Panc1 (cell line): ENCODE measurements at regions not wholly inside any gene's neighbourhood (a gene's known extent, or its start where the extent isn't known, plus 50 kb on each side); places are given as distances from the start of the nearest gene placed in this dataset.

Experiments used
- ATAC-seq: fragments of 200-7000 bp; cut with Tn5 transposase; 2 replicates; pipeline ENCODE4 v1.9.1; 2020; ENCODE audit warnings: mild to moderate bottlenecking, moderate library complexity
- BruUV-seq: library from RNA; stranded (reverse); fragments of 400-500 nt; replicated peaks from 2 replicates; lab custom pipeline; 2021; lab: Mats Ljungman, UMichigan
- CTCF ChIA-PET: fragments of 300-600 bp; sonication (Branson Sonifier 250); formaldehyde crosslinking; loops from one replicate; lab custom pipeline; 2022; ENCODE audit warnings: antibody characterized with exemption; lab: Charles Lee
- POLR2A ChIA-PET: fragments of 300-600 bp; sonication (Branson Sonifier 250); formaldehyde crosslinking; loops from one replicate; lab custom pipeline; 2022; ENCODE audit warnings: antibody characterized with exemption; lab: Charles Lee
- DNase-seq: peaks from one replicate; pipeline ENCODE4 v3.0.0-alpha.2; 2010; ENCODE audit warnings: low read depth, low spot score
- H3K27ac ChIP-seq: 2 replicates; pipeline ENCODE4 v1.5.1; 2011; ENCODE audit warnings: mild to moderate bottlenecking, low read length, inconsistent platforms
- H3K27me3 ChIP-seq: fragments of 200-500 bp; sonication (Bioruptor generic); 2 replicates; pipeline ENCODE4 v1.6.0; 2014; ENCODE audit warnings: low read length, inconsistent platforms; ENCODE audit not compliant: control insufficient read depth, insufficient read depth
- H3K36me3 ChIP-seq: fragments of 200-500 bp; sonication (Bioruptor generic); 2 replicates; pipeline ENCODE4 v1.5.1; 2014; ENCODE audit warnings: inconsistent platforms, mild to moderate bottlenecking, low read length, moderate library complexity; ENCODE audit not compliant: control insufficient read depth, insufficient read depth
- H3K4me1 ChIP-seq: 2 replicates; pipeline ENCODE4 v1.5.1; 2011; ENCODE audit warnings: inconsistent platforms, mild to moderate bottlenecking, low read length, moderate library complexity; ENCODE audit not compliant: control insufficient read depth, insufficient read depth
- H3K4me3 ChIP-seq, 2 experiments: 2 replicates each; pipeline ENCODE4 v1.5.1; 2011 to 2012; ENCODE audit warnings: low read depth in 2 of 2, low read length in 2 of 2, mild to moderate bottlenecking in 2 of 2, inconsistent platforms in 1 of 2, moderate library complexity in 1 of 2
- H3K9me3 ChIP-seq: fragments of 200-500 bp; sonication (Bioruptor generic); 2 replicates; pipeline ENCODE4 v1.5.1; 2014; ENCODE audit warnings: low read depth, mild to moderate bottlenecking, inconsistent platforms, low read length, moderate library complexity; ENCODE audit not compliant: control insufficient read depth, insufficient read depth
- CTCF ChIP-seq: fragments of 450-650 bp; IDR thresholded peaks from 2 replicates; pipeline ENCODE4 v1.5.1; 2017; ENCODE audit warnings: mild to moderate bottlenecking
- POLR2AphosphoS5 ChIP-seq: IDR thresholded peaks from 2 replicates; pipeline ENCODE4 v1.6.1; 2012; ENCODE audit warnings: mild to moderate bottlenecking, low read depth, low read length, moderate library complexity
- REST ChIP-seq, 2 experiments: IDR thresholded peaks; 2 replicates each; pipeline ENCODE4 v1.6.1; 2011 to 2012; ENCODE audit warnings: low read depth in 2 of 2, control low read depth in 1 of 2, low read length in 1 of 2, mild to moderate bottlenecking in 1 of 2, moderate library complexity in 1 of 2; ENCODE audit not compliant: insufficient read depth in 1 of 2
- SIN3A ChIP-seq: IDR thresholded peaks from 2 replicates; pipeline ENCODE4 v1.6.1; 2012; ENCODE audit warnings: low read depth, mild to moderate bottlenecking, low read length, moderate library complexity, borderline replicate concordance; ENCODE audit not compliant: insufficient read depth
- TCF7L2 ChIP-seq: IDR thresholded peaks from 2 replicates; pipeline ENCODE4 v1.6.1; 2011; ENCODE audit warnings: mild to moderate bottlenecking, low read depth, low read length, inconsistent platforms
- in situ Hi-C: cut with HindIII; loops from 2 replicates; pipeline ENCODE4 v1.10.0; 2016; ENCODE audit warnings: low sequenced_read_pairs, low pct_unique_long_range_greater_than_20kb
- intact Hi-C: fragments of 100-400 bp; cut with micrococcal nuclease; formaldehyde crosslinking; loops from one replicate; pipeline ENCODE4 v1.10.0; 2022; ENCODE audit not compliant: unreplicated experiment

- intact Hi-C loops, result no loop called here
- ChIA-PET POLR2A (no interaction called here), CTCF (no interaction called here)
- Histone ChIP-seq H3K36me3 (no peaks in the 10 kb centered on the region), H3K27me3 (no peaks in the 10 kb centered on the region), H3K4me1 (no peaks in the 10 kb centered on the region), H3K4me3 (no peak overlapping the region), H3K9me3 (no peaks in the 10 kb centered on the region), H3K27ac (no peak overlapping the region)
- TF ChIP-seq SIN3A (no peak), REST (IDR thresholded peaks at IDR 0.05; ENCODE audit: insufficient read depth in 1 of 2, low read depth in 2 of 2, low read length in 1 of 2) (no peak), TCF7L2 (no peak), CTCF (no peak)
- in situ Hi-C loops, result no loop called here
- DNase-seq (no peak), ATAC-seq (no peak)
- BruUV-seq, result no TSS peak
Measured at GRCh38 chr13:108375034-108375433, 105.5 kb downstream of the TNFSF13B start.

GRCh38 chr13:108375772-108376171, 106.3 kb downstream of the TNFSF13B start:
- Histone ChIP-seq H3K27ac (no peak overlapping the region), H3K9me3 (no peaks in the 10 kb centered on the region), H3K36me3 (no peaks in the 10 kb centered on the region), H3K4me3 (no peak overlapping the region), H3K4me1 (no peaks in the 10 kb centered on the region), H3K27me3 (no peaks in the 10 kb centered on the region)
- ChIA-PET POLR2A (no interaction called here), CTCF (no interaction called here)
- TF ChIP-seq REST (IDR thresholded peaks at IDR 0.05; ENCODE audit: insufficient read depth in 1 of 2, low read depth in 2 of 2, low read length in 1 of 2) (no peak), TCF7L2 (no peak), POLR2AphosphoS5 (no peak), CTCF (no peak), SIN3A (no peak)
- ATAC-seq, result no peak
- intact Hi-C loops, result no loop called here
- in situ Hi-C loops, result no loop called here
- DNase-seq, result no peak
- no TSS peak for BruUV-seq
